LNCAP (cell line): ENCODE measurements at regions not wholly inside any gene's neighbourhood (a gene's known extent, or its start where the extent isn't known, plus 50 kb on each side); places are given as distances from the start of the nearest gene placed in this dataset.

Experiments
- TF ChIP-seq, protein P1 (sequence below): fragments of 450-650 bp; IDR thresholded peaks from 2 replicates; pipeline ENCODE4 v1.5.1; 2017; ENCODE audit warnings: mild to moderate bottlenecking

DNA sequence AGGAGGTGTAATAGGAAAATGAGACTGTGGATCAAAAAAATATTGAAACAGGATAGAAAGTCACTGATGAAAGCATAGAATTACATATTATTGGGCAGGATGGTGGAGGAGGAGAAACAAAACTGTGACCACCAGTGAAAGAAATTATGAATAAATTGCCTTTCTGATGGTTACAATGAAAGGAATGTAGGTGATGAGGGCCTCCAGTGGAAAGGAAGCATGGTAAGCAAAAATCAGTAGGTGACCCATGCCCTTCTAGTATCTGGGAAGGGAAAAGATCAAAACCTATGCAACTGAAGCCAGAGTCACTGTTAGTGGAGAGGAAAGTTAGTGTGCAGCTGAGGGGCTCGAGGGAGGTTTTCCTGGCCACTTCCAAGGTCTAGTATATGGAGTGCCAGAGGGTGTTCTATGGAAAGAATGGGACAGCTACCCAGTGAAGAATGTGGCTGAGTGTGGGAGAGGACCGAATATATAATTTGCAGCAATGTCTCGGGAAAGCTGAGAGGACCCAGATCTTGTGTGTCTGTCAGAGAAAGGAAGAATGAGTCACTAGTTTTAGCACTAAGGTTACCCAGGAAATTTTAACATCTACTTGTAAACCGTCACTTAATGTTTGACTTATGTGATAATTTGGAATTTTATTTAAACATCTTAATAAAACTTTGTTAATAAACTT, 146.2 kb downstream of the NFKBIZ start:
- TF ChIP-seq, protein P1, sequence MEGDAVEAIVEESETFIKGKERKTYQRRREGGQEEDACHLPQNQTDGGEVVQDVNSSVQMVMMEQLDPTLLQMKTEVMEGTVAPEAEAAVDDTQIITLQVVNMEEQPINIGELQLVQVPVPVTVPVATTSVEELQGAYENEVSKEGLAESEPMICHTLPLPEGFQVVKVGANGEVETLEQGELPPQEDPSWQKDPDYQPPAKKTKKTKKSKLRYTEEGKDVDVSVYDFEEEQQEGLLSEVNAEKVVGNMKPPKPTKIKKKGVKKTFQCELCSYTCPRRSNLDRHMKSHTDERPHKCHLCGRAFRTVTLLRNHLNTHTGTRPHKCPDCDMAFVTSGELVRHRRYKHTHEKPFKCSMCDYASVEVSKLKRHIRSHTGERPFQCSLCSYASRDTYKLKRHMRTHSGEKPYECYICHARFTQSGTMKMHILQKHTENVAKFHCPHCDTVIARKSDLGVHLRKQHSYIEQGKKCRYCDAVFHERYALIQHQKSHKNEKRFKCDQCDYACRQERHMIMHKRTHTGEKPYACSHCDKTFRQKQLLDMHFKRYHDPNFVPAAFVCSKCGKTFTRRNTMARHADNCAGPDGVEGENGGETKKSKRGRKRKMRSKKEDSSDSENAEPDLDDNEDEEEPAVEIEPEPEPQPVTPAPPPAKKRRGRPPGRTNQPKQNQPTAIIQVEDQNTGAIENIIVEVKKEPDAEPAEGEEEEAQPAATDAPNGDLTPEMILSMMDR = no peak

DNA sequence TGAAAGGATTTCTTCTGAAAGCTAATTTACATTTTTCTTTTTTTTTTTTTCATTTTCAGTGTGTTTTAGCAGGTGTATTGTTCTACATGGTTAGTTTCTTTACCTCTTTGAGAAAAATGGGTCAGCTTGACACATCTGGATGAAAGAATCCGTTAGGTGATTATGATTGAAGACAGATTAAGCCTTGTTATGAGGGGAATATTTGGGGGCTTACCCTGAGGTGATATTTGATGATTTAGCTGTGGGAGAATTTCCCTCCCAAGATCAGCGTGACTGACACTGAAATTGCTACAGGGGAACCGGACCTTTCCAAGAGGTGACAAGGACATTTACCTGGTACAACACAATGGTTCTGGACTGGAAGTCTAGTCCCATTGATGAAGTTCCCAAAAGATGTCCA, 147.5 kb downstream of the NFKBIZ start:
- TF ChIP-seq, protein P1 = no peak

DNA sequence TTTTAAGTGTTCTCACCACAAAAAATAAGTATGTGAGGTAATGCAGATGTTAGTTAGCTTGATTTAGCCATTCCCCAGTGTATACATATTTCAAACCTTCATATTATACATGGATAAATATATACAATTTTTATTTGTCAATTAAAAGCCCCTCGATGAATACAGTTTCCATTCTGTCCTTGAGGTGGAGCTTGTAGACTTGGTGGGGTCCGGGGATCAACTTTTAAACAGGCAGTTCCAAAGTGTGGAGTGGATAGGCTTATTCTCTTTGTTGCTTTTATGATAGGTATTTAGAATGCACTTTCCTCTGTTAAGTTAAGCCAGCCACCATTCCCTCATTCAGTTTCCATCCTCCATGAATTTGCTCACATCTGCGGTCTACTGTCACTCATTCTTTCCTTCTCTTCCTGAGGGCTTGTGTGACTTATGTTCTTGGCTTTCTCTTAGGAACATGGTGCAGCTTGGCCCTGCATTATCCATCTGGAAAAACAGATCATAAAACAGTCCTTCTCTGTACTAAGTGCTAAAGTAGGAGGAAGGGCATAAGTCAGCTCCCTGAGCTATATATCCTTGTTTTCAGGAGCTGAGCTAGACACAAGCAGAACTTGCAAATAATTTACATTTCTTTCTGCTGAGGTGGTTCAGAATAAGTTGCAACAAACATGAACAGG, 149.1 kb downstream of the NFKBIZ start:
- TF ChIP-seq, protein P1 = no peak

DNA sequence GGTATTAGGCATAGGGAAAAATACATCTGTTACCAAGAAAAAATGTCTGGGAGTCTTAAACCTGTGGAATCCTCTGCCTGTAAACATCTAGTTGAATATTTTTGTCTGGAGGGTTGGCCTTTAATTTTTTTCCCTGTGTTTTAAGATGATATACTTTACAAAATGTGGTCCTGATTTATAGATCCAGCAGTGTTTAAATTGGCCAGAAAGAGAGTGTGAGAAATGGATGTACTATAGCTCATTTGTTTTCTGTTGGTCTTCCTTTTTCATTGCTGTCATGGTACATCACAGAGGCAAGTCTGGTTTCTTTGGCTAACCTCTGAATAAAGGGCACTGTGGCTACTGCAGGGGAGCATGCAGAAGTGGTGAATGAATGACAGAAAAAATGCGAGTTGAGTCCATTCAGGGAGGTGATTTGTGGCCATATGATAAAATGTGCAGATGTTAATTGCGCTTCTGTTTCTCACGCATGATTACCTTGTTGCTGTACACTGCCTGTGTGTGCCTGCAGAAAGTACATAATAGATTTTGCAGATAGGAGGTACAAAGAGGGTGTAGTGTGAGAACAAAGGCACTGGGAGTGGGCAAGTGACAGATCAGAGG, 150.0 kb downstream of the NFKBIZ start:
- TF ChIP-seq, protein P1 = no peak

DNA sequence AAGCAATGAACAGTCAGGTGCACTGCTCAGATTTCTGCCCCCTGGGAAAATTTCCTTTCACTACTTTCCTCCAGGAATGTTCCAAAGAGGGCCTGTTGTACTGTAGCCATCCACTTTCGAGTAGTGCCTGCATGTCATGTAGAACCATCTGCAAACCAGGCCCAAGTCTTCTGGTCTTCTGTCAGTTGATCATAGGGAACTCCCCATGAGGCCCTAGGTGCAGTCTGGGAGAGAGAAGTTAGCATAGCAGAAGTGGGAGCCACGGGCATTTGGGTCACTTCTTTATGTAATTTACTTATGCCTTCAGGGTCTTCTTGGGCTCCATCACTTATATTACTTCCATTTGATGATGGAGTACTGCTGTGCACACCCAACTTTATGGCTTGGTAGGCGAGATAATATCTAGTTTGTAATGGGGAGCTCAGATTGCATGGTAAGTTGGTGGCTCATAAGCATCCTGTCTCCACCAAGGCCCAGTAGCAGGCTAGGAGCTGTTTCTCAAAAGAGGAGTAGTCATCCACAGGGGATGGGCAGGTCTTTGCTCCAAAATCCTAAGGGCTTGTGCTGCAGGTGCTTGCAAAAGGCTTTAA, 151.4 kb downstream of the NFKBIZ start:
- TF ChIP-seq, protein P1 = no peak

DNA sequence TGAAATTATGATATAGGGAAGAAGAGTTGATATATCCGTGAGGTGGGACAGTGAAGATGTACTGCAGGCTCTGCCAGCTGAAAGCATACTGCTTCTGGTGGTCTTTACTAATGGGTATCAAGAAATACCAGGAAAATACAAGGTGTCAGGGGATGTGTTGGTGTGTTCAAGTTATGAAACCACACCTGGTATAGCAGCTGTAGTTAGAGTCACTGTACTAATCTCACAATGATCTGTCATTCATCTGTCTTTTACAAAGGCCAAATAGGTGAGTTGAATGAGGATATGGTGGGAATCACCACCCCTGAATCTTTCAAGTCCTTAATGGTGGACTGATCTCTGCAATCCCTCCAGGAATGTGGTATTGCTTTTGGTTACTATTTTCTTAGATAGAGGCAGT, 152.7 kb downstream of the NFKBIZ start:
- TF ChIP-seq, protein P1 = no peak

DNA sequence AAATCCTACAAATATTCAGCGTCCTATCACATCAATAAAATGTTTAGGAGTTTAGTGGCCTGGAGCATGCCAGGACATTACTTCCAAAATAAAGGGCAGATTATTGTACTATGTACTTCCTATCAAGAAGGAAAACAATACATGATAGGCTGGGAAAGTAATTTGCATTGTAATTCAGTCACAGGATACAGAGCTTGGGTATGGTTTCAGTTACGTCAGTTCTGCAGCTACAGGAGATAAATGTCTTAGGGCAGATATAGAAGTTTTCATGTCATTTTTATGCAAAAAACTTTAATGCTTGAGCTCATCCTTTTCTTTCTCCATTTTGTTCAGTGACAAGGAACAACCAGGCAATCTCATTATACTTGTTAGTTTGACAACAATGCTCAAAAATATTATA, 155.2 kb downstream of the NFKBIZ start:
- TF ChIP-seq, protein P1 = no peak
